DOHH2 (cell line): ENCODE measurements at regions not wholly inside any gene's neighbourhood (a gene's known extent, or its start where the extent isn't known, plus 50 kb on each side); places are given as distances from the start of the nearest gene placed in this dataset.

ENCODE experiments used
- H3F3A ChIP-seq: fragments of 200-600 bp; sonication (generic), shearing (Covaris generic); 2 replicates; pipeline ENCODE4 v1.6.0; 2016; ENCODE audit warnings: antibody characterized with exemption, mild to moderate bottlenecking; ENCODE audit not compliant: control insufficient read depth, insufficient read depth
- H3K27ac ChIP-seq: fragments of 200-600 bp; sonication (generic); 2 replicates; pipeline ENCODE4 v1.5.1; 2014; ENCODE audit warnings: low read depth, mild to moderate bottlenecking, low read length, moderate library complexity
- H3K27me3 ChIP-seq: fragments of 200-600 bp; sonication (generic); 2 replicates; pipeline ENCODE4 v1.6.1; 2014; ENCODE audit warnings: mild to moderate bottlenecking, low read length, mixed read lengths; ENCODE audit not compliant: control insufficient read depth
- H3K36me3 ChIP-seq: fragments of 200-600 bp; sonication (generic); 2 replicates; pipeline ENCODE4 v1.6.1; 2014; ENCODE audit warnings: mild to moderate bottlenecking, low read length, moderate library complexity, mixed read lengths; ENCODE audit not compliant: control insufficient read depth
- H3K4me1 ChIP-seq: fragments of 200-600 bp; sonication (generic); 2 replicates; pipeline ENCODE4 v1.6.1; 2014; ENCODE audit warnings: mild to moderate bottlenecking, low read length, mixed read lengths; ENCODE audit not compliant: control insufficient read depth
- H3K4me2 ChIP-seq: fragments of 200-600 bp; sonication (generic); 2 replicates; pipeline ENCODE4 v1.6.0; 2014; ENCODE audit warnings: mild to moderate bottlenecking, low read length, moderate library complexity
- H3K4me3 ChIP-seq: fragments of 200-600 bp; sonication (generic); 2 replicates; pipeline ENCODE4 v1.5.1; 2014; ENCODE audit warnings: mild to moderate bottlenecking, low read length, mixed read lengths
- H3K79me2 ChIP-seq: fragments of 200-600 bp; sonication (generic); 2 replicates; pipeline ENCODE4 v1.6.1; 2014; ENCODE audit warnings: mild to moderate bottlenecking, low read length, mixed read lengths; ENCODE audit not compliant: control insufficient read depth
- H3K9me2 ChIP-seq: fragments of 200-600 bp; sonication (generic); replicated peaks from 2 replicates; pipeline ENCODE4 v1.6.1; 2014; ENCODE audit warnings: mild to moderate bottlenecking, low read length, mixed read lengths; ENCODE audit not compliant: control insufficient read depth
- H3K9me3 ChIP-seq: fragments of 200-600 bp; sonication (generic); 2 replicates; pipeline ENCODE4 v1.6.1; 2014; ENCODE audit warnings: antibody characterized with exemption, low read length, mixed read lengths; ENCODE audit not compliant: control insufficient read depth, insufficient read depth
- H4K20me1 ChIP-seq: fragments of 200-600 bp; sonication (generic); 2 replicates; pipeline ENCODE4 v1.6.0; 2014; ENCODE audit warnings: low read depth, mild to moderate bottlenecking, antibody characterized with exemption, low read length, moderate library complexity; ENCODE audit not compliant: control insufficient read depth, insufficient read depth
- CTCF ChIP-seq: fragments of 200-600 bp; sonication (generic); IDR thresholded peaks from one replicate; pipeline ENCODE4 v1.5.1; 2014; ENCODE audit warnings: antibody characterized with exemption, mild to moderate bottlenecking, low read depth, low read length; ENCODE audit not compliant: poor library complexity, severe bottlenecking
- EZH2phosphoT487 ChIP-seq: fragments of 200-600 bp; sonication (generic); IDR thresholded peaks from 2 replicates; pipeline ENCODE4 v1.6.1; 2017; ENCODE audit warnings: borderline replicate concordance, mild to moderate bottlenecking, antibody characterized with exemption, low read length, moderate library complexity, mixed read lengths

DNA sequence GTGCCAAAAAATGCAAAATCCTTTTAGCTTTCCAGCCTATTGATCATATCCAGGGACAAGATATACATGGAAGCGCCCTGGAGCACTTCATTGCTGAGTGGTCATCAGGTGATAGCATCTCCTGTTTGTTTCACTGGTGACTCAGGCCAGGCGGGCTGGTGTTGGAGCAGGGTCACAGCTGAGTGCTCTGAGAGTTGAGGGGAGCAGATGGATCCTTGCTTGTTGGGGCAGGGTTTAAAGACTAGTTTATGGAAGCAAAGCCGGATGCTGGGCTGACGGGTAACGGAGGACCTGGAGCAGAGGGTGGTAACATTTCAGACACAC is 405.0 kb upstream of the TPM1 start:
- Histone ChIP-seq H3K4me2 (no peak overlapping the region), H3F3A (no peaks in the 10 kb centered on the region), H3K36me3 (no peaks in the 10 kb centered on the region), H3K9me2 (no peaks in the 10 kb centered on the region), H3K4me3 (no peak overlapping the region), H3K9me3 (no peaks in the 10 kb centered on the region), H3K4me1 (no peaks in the 10 kb centered on the region), H3K27ac (no peak overlapping the region), H3K79me2 (no peaks in the 10 kb centered on the region), H4K20me1 (no peaks in the 10 kb centered on the region), H3K27me3 (peaks cover 2% of the 10 kb centered on the region; the same call in 1 of the 2 replicates)
- TF ChIP-seq EZH2phosphoT487 (no peak), CTCF (no peak)

DNA sequence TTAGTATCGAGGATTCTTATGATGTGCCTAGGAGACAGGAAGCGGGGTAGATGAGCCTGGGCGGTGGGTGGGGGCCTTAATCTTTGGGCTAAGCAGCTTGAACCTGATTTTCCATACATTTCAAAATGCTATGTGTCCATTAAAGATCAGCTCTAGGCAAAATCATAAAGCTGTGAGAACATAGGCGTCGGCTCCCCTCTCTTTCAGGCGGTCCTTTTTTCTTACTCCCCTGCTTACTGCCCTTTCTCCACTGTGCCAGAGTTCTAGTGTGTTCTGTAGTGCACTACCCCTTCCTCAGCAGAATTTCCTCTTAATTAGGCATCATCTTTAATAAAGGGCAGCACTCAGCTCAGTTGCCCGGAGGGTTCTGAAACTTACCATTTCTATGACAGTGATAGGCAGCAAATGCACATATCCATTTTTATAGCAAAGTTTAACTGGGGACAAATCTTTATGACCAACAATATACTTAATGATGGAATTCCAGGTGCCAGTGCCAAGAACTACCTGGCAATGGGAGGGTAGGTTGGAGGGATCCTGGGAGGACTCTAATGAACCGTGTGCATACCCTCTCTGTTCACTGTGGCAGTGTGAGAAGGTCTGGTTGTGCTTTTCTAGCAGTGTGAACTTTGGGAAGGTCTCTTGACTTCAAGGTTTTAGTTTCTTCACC is 404.5 kb upstream of the TPM1 start:
- no peaks in the 10 kb centered on the region for H4K20me1 ChIP-seq
- no peaks in the 10 kb centered on the region for H3K9me3 ChIP-seq
- no peak for TF ChIP-seq CTCF
- TF ChIP-seq EZH2phosphoT487, result no peak
- H3K9me2 ChIP-seq, result no peaks in the 10 kb centered on the region
- no peaks in the 10 kb centered on the region for H3K79me2 ChIP-seq
- H3K27ac ChIP-seq, result no peak overlapping the region
- H3K27me3 ChIP-seq, result peaks cover 2% of the 10 kb centered on the region; the same call in 1 of the 2 replicates
- H3K4me1 ChIP-seq, result no peaks in the 10 kb centered on the region
- H3K4me2 ChIP-seq, result no peak overlapping the region
- H3K4me3 ChIP-seq, result no peak overlapping the region
- no peaks in the 10 kb centered on the region for H3K36me3 ChIP-seq
- no peaks in the 10 kb centered on the region for H3F3A ChIP-seq

- Histone ChIP-seq H3K27ac (no peak overlapping the region), H3K36me3 (no peaks in the 10 kb centered on the region), H3K9me3 (no peaks in the 10 kb centered on the region), H3K27me3 (peaks cover 2% of the 10 kb centered on the region; the same call in 1 of the 2 replicates), H3K4me3 (no peak overlapping the region), H4K20me1 (no peaks in the 10 kb centered on the region), H3F3A (no peaks in the 10 kb centered on the region), H3K79me2 (no peaks in the 10 kb centered on the region), H3K4me2 (no peak overlapping the region), H3K9me2 (no peaks in the 10 kb centered on the region), H3K4me1 (no peaks in the 10 kb centered on the region)
- no peak for TF ChIP-seq EZH2phosphoT487
- no peak for TF ChIP-seq CTCF
Measured at GRCh38 chr15:62639432-62639831, 403.1 kb upstream of the TPM1 start.
